Dedifferentiated amniotic fluid mesenchymal stem cell (primary cell): ENCODE measurements at regions not wholly inside any gene's neighbourhood (a gene's known extent, or its start where the extent isn't known, plus 50 kb on each side); places are given as distances from the start of the nearest gene placed in this dataset.

Experiments
- DNase-seq: peaks from one replicate; pipeline ENCODE4 v3.0.0-alpha.2; 2016; ENCODE audit errors: extremely low spot score

GRCh38 chr18:76255070-76255683 is 239.9 kb downstream of the ZNF516 start:
- no peak for DNase-seq

GRCh38 chr18:76252880-76253279 is 242.2 kb downstream of the ZNF516 start:
- no peak for DNase-seq

- DNase-seq = no peak
Measured at GRCh38 chr18:76252139-76252538, 242.9 kb downstream of the ZNF516 start.

DNA sequence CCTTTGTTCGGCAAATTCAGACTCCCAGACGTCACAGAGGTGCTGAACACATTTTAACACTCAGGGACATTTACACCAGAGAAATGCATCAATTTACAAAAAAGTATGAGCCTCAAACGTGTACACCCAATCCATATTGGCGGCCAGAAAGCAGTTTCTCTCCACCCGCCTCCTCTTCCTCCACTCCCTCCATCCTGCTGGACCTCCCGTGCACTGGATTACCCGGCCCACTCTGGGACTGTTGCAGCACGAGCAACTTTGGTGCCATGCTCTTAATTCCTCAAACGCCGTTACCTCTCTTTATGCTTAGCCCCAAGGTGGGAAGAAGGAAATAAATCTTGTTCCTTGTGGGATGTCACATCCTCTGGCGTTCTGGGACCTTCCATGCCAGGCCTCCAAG is 243.4 kb downstream of the ZNF516 start:
- DNase-seq = no peak

DNA sequence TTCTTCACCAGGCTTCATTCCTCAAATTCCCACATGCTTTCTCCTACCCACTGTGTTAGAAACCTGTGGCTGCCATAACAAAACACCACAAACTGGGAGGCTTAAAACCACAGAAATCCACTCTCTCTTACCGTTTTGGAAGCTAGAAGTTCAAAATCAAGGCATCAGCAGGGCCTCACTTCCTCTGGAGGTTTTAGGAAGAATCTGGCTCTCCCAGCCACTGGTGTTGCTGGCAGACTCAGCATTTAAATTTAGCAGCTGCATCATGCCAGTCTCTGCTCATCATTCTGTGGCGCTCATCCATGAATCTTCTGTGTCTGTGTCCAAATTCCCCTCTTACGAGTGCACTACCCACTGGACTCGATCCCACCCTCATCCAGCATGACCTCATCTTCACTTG is 248.5 kb downstream of the ZNF516 start:
- DNase-seq = no peak

GRCh38 chr18:76234676-76235060 is 260.4 kb downstream of the ZNF516 start:
- no peak for DNase-seq

DNA sequence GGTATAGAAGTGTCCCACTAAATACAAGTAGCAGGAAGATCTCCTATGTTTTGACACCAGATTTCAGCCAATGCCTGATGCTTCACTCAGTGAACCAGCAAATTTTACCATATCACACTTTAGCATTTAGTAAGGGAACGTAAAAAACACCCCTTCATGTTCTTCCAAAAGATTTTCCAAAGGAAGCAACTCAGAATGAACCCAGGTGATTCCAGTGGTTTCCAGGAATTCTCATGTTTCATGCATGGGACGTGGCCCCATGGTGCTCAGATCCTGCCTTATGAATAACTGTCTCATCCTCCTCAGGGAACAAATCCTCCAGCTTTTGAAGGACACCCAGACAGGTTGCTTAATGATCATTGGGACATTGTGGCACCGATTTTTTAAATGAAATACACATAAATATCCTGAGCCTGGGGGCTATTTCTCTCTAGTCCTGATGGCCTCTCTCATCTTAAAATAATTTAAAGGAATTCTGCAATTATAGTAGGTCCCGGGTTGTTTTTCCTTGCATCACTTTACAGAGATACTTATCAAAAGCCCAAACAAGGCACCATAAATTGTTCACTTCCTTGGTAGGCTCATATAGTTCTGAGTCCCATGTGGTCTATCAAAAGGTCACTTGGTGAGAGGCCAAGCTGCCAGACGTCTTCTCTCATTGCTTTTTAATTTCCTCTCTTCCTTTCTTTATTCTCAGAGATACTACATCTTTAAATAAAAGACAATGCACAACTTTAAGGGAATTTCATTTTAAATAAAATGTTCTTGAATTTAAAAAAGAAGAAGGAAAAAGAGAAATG is 261.0 kb downstream of the ZNF516 start:
- DNase-seq = no peak

DNA sequence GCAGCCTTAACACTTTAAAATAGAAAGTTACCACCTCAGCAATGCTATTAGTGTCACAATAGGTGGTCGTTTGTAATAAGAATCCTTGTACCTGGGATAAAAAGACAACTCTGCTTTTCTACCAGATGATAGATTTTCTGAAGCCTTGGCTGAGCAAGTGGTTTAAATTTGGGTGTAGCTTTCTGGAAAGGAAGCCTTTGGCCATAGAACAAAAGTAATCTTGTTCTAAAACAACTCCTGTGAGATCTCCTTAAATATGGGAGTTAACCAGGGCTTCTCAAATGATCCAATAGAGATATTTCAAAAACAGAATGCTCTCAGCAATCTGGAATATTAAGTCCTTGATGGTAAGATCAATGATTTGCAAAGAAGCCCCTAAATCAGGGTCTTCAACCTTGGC is 261.6 kb downstream of the ZNF516 start:
- no peak for DNase-seq

DNA sequence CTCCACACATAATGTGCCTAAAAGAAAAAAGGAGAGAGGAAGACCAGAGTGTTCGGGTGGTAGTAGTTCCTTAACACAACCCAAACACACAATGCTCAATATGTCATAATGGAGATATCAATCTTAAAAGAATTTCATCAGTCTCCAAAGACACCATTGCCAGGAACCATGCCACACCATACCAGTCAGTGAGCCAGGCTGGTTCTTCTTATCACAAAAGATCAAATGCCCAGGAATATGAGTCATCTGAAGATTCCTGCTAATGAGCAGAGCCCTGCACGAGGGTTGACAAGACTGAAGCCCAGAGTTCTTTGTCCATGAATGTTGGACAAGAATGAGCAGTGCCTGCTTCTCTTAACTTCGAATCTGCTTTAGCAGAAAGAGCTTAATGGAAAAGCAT is 262.3 kb downstream of the ZNF516 start:
- no peak for DNase-seq

DNA sequence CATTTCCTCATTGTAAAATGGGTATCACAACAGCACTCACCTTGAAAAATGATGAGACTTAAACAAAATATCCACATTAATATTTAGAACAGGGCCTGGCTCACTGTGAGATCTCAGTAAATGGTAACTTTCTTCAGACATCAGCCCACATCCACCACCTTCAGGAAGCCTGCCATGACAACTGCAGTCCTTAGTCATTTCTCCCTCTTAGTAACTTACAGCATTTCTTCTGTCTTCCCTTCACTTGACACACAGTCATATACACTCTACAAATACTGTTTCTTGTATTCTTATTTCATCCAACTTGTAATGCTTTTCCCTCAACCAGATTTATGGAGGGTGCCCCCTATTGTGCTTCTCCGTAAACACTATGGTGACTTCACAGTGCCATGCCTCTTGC is 263.0 kb downstream of the ZNF516 start:
- no peak for DNase-seq

DNA sequence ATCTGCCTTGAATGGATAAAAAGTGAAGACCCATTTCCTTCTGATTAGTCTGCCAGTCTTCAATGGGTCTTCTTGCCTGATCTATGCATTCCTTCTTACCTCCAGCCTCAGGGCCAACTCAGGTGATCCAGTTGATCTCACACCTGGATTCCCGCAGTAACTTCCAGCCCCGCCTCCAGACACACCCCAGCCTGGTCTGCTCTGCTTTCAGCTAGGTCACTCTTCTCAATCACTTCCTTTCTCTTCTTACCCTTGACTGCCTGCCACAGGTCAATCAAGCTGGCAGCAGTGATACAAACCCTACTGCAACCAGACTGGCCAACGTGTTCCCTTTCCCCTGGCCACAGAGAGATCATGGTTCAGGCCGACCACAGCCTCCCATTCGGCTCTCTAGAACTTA is 263.6 kb downstream of the ZNF516 start:
- DNase-seq = no peak

DNA sequence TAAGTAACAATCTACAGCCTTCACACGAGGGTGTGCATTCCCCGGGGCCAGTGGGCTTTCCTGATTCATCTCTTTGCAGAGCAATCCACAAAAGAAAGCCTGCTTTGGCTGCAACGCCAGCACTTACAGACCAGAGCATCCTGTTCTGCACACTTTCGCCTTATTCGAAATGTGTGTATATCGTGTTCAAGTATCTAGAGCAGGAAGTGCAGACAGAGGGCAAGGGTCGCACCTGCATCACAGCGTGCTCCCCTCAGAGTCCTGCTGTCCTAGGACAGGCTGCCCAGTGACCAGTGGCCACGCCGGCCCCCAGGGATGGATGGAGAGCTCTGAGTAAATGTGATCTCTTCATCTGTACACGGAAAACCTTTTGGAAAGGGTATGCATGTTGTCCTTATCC is 264.3 kb downstream of the ZNF516 start:
- DNase-seq = no peak

- DNase-seq = no peak
Measured at GRCh38 chr18:76228716-76229115, 266.3 kb downstream of the ZNF516 start.

DNA sequence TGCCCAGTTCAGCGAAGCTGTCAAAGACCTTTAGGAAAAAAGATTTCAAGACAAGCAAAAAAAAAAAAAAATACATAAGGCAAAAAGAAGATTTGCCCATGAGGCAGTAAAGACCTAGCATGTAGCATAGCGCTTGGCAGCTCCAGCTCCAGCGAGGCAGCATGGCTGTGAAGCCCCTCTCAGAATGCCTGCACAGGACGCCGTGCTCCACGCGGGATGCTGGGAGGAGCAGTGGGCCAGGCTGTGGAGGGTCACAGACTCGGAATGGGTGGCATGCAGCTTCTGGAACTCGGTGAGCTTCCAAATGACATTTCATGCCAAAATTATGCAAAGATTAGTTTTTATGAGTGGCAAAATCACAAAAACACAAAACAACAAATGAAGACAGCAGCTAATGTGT is 267.3 kb downstream of the ZNF516 start:
- DNase-seq = no peak

DNA sequence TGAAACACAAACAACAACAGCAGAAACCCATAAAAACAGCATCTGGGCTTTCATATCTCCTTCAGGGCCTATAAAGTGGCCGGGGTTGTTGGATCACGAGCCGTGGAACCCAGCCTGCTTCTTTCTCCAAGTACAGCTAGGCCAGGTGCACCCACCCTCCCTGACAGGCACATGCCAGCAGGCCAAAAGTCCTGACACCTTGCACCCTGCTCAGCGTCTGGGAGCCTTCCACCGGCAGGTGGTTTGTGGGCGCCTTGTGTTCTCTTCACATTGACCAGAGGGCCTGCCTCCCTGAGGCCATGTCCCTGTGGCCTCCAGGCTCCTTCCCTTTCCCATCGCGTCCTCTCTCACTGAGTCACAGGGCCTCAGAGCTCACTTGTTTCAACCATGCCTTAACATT is 271.6 kb downstream of the ZNF516 start:
- no peak for DNase-seq

DNA sequence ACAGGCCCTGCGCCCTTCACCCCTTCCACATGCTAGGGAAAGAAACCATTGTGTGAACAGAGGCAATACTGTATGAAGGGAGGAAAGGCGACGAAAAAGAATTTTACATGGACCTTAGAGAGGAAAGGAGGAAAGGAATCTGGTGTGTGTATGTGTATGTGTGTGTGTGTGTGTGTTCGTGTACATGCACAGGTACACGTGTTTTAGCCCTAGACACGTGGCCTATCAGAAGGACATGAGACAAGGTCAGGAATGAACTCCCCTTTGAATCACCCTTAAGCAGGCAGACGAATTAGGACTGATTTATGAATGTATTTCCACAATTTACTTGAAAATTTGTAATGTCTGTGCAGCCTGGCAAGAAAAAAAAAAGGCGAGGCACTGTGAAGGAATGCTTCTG is 276.0 kb downstream of the ZNF516 start:
- DNase-seq = no peak

- DNase-seq = no peak
Measured at GRCh38 chr18:76216096-76216495, 278.9 kb downstream of the ZNF516 start.

GRCh38 chr18:76213991-76214390 is 281.1 kb downstream of the ZNF516 start:
- no peak for DNase-seq

DNA sequence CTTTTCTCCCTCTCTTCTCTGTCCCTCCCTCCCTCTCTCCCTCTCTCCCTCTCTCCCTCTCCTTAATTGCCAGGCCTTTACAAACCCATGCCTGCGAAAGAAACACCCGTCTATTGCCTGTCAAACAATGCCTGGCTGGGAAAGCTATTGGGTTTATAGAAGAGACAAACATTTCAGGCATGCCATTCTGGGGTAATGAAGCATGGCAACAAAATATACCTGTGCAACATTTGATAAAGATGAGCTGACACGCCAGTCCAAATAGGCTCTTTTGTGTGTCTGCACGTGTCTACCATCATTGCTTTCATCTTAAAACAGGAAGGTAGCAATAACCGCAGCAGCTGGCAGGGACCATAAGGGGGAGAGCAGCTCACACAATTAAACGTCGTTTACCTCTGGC is 282.1 kb downstream of the ZNF516 start:
- DNase-seq = no peak

- DNase-seq = no peak
Measured at GRCh38 chr18:76209597-76209996, 285.4 kb downstream of the ZNF516 start.

GRCh38 chr18:76208678-76209306 is 286.2 kb downstream of the ZNF516 start:
- no peak for DNase-seq

- DNase-seq = no peak
Measured at GRCh38 chr18:76205906-76206305, 289.1 kb downstream of the ZNF516 start.

DNA sequence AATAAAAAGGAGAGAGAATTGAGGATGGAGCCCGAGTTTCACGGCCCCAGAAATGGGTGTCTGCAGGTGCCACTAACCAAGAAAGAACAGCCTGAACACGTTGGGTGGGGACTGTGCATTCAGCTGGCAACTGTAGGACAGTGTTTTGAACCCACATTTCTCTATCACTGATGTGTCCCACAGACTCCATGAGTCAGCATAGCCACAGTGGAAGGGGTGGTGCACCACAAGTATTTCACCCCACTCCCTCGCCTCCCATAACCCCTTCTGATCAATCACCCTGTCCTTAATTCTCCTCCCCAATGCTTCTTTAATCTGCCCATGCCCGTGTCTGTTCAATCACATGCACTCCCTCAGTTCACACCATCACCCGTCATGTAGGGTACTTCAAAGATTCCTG is 291.5 kb downstream of the ZNF516 start:
- DNase-seq = no peak
